A549 (cell line): ENCODE measurements at regions not wholly inside any gene's neighbourhood (a gene's known extent, or its start where the extent isn't known, plus 50 kb on each side); places are given as distances from the start of the nearest gene placed in this dataset.

Source experiments
- ATAC-seq, 2 experiments: fragments of 200-7000 bp in 1 of 2; fragments of >200 bp in 1 of 2; cut with Nextera tagmentation in 1 of 2; cut with Tn5 transposase in 1 of 2; 3 replicates each; pipeline versions ENCODE4 v1.8.0 to v1.9.1; 2018 to 2020; ENCODE audit warnings: mild to moderate bottlenecking in 1 of 2, moderate library complexity in 1 of 2
- CTCF ChIA-PET: fragments of 300-600 bp; sonication (Branson Sonifier 250); formaldehyde crosslinking; extraction: SDS; loops from one replicate; lab custom pipeline; 2021; ENCODE audit warnings: antibody characterized with exemption, inconsistent platforms; lab: Yijun Ruan, JAX
- POLR2A ChIA-PET: fragments of 350-600 bp; formaldehyde crosslinking; extraction: SDS; loops from one replicate; lab custom pipeline; 2021; ENCODE audit warnings: antibody characterized with exemption, inconsistent platforms; lab: Yijun Ruan, JAX
- DNase-seq, 2 experiments: peaks; one replicate each; pipeline versions ENCODE4 v3.0.0 to v3.0.0-alpha.2; 2011 to 2016; ENCODE audit warnings: low read depth in 1 of 2, low spot score in 1 of 2
- FAIRE-seq: peaks from 2 replicates; lab custom pipeline; 2011; peaks lifted over from hg19 to GRCh38; lab: Jason Lieb, UNC
- H3K27ac ChIP-seq, 2 experiments: fragments of >200 bp; sonication (Bioruptor Twin); formaldehyde crosslinking; 3 replicates each; pipeline ENCODE4 v1.5.1; 2016 to 2017
- H3K4me1 ChIP-seq: fragments of >200 bp; sonication (Bioruptor Twin); formaldehyde crosslinking; 3 replicates; pipeline ENCODE4 v1.6.1; 2016
- H3K4me2 ChIP-seq: fragments of >200 bp; sonication (Bioruptor Twin); formaldehyde crosslinking; 3 replicates; pipeline ENCODE4 v1.6.1; 2016
- H3K4me3 ChIP-seq: fragments of >200 bp; sonication (Bioruptor Twin); formaldehyde crosslinking; 3 replicates; pipeline ENCODE4 v1.5.1; 2016
- H3K9me3 ChIP-seq: fragments of >200 bp; sonication (Bioruptor Twin); formaldehyde crosslinking; 3 replicates; pipeline ENCODE4 v1.6.1; 2016
- CBX8 ChIP-seq: fragments of 200-600 bp; sonication (generic); IDR thresholded peaks from 2 replicates; pipeline ENCODE4 v1.6.1; 2016
- CEBPB ChIP-seq, 2 experiments: fragments of >200 bp in 1 of 2; sonication (Bioruptor Twin) in 1 of 2; formaldehyde crosslinking in 1 of 2; IDR thresholded peaks; 2 replicates each; pipeline ENCODE4 v1.6.1; 2012 to 2016
- EHF ChIP-seq: fragments of 250-450 bp; sonication (Bioruptor Pico); IDR thresholded peaks from 2 replicates; pipeline ENCODE4 v1.5.0; 2020; ENCODE audit warnings: mild to moderate bottlenecking
- ELK1 ChIP-seq: fragments of 150-350 bp; IDR thresholded peaks from 2 replicates; pipeline ENCODE4 v1.6.1; 2014; ENCODE audit warnings: low read depth, mild to moderate bottlenecking, low read length
- GATA3 ChIP-seq: IDR thresholded peaks from 2 replicates; pipeline ENCODE4 v1.6.1; 2012; ENCODE audit warnings: borderline replicate concordance
- HDAC2 ChIP-seq: fragments of 200-600 bp; sonication (generic); IDR thresholded peaks from 2 replicates; pipeline ENCODE4 v1.6.1; 2016
- HES2 ChIP-seq: fragments of >200 bp; sonication (Bioruptor Twin); formaldehyde crosslinking; IDR thresholded peaks from 2 replicates; pipeline ENCODE4 v1.6.1; 2016
- HMGXB4 ChIP-seq: fragments of 250-450 bp; sonication (Bioruptor Pico); IDR thresholded peaks from 2 replicates; pipeline ENCODE4 v1.5.0; 2021; ENCODE audit warnings: mild to moderate bottlenecking, moderate library complexity, borderline replicate concordance
- HOXB13 ChIP-seq: fragments of 250-450 bp; sonication (Bioruptor Pico); IDR thresholded peaks from 2 replicates; pipeline ENCODE4 v1.5.0; 2020; ENCODE audit warnings: low read depth, mild to moderate bottlenecking, moderate library complexity
- JUNB ChIP-seq: fragments of >200 bp; sonication (Bioruptor Twin); formaldehyde crosslinking; IDR thresholded peaks from 2 replicates; pipeline ENCODE4 v1.6.1; 2016
- KDM1A ChIP-seq: fragments of 200-600 bp; sonication (generic); IDR thresholded peaks from 2 replicates; pipeline ENCODE4 v1.6.1; 2016; ENCODE audit warnings: low read depth, mild to moderate bottlenecking
- MAZ ChIP-seq: fragments of 150-350 bp; IDR thresholded peaks from 2 replicates; pipeline ENCODE4 v1.6.1; 2014; ENCODE audit warnings: antibody characterized with exemption, low read depth, low read length, borderline replicate concordance
- NFE2L2 ChIP-seq: fragments of 150-350 bp; conservative IDR thresholded peaks from 2 replicates; pipeline ENCODE4 v1.6.1; 2014; ENCODE audit warnings: low read length
- NPAS2 ChIP-seq: fragments of 250-450 bp; sonication (Bioruptor Pico); IDR thresholded peaks from 2 replicates; pipeline ENCODE4 v1.8.0; 2022; ENCODE audit warnings: mild to moderate bottlenecking, moderate library complexity, borderline replicate concordance
- RAD21 ChIP-seq, 2 experiments: fragments of >200 bp in 1 of 2; sonication (Bioruptor Twin) in 1 of 2; formaldehyde crosslinking in 1 of 2; IDR thresholded peaks in 1 of 2; conservative IDR thresholded peaks in 1 of 2; 2 replicates in 1 of 2; 3 replicates in 1 of 2; pipeline ENCODE4 v1.6.1; 2012 to 2018; ENCODE audit warnings: inconsistent platforms in 1 of 2
- RARB ChIP-seq: fragments of 250-450 bp; sonication (Bioruptor Pico); IDR thresholded peaks from 2 replicates; pipeline ENCODE4 v1.8.0; 2021; ENCODE audit warnings: mild to moderate bottlenecking, moderate library complexity
- RFX5 ChIP-seq: fragments of 450-650 bp; IDR thresholded peaks from 2 replicates; pipeline ENCODE4 v1.7.1; 2014; ENCODE audit warnings: antibody characterized with exemption, mild to moderate bottlenecking, moderate library complexity
- RNF2 ChIP-seq: fragments of 200-600 bp; sonication (generic); IDR thresholded peaks from 2 replicates; pipeline ENCODE4 v1.6.1; 2016; ENCODE audit warnings: low read depth, mild to moderate bottlenecking, antibody characterized with exemption, moderate library complexity, borderline replicate concordance
- TP53 ChIP-seq: fragments of 250-450 bp; sonication (Bioruptor Pico); IDR thresholded peaks from 2 replicates; pipeline ENCODE4 v1.5.0; 2021; ENCODE audit warnings: mild to moderate bottlenecking, moderate library complexity
- USF2 ChIP-seq: fragments of 450-650 bp; IDR thresholded peaks from 2 replicates; pipeline ENCODE4 v1.6.1; 2014; ENCODE audit warnings: antibody characterized with exemption
- ZSCAN20 ChIP-seq: fragments of 250-450 bp; sonication (Bioruptor Pico); IDR thresholded peaks from 2 replicates; pipeline ENCODE4 v1.8.0; 2022; ENCODE audit warnings: mild to moderate bottlenecking, moderate library complexity
- WGBS: methylation state at CpG from one replicate; pipeline ENCODE4 v1.1.6; 2017; ENCODE audit errors: missing lambda C conversion rate; 5-methylcytosine and 5-hydroxymethylcytosine counted together

- FAIRE-seq, result no peak
- no peak for ATAC-seq
- Histone ChIP-seq H3K4me3 (no peak overlapping the region), H3K9me3 (no peaks in the 10 kb centered on the region), H3K27ac (no peak overlapping the region), H3K4me2 (no peak overlapping the region), H3K4me1 (no peaks in the 10 kb centered on the region)
- CTCF ChIA-PET, result no interaction called here
- no peak for TF ChIP-seq TP53
- TF ChIP-seq ZSCAN20 (CRISPR knock-in tag), result no peak
- TF ChIP-seq USF2, result no peak
- TF ChIP-seq ELK1, result no peak
- no peak for TF ChIP-seq HDAC2
- TF ChIP-seq NFE2L2, result no peak
- TF ChIP-seq GATA3, result no peak
- TF ChIP-seq RARB (CRISPR knock-in tag), result no peak
- POLR2A ChIA-PET, result no interaction called here
- no peak for DNase-seq
Measured at GRCh38 chr1:213391445-213391844, 340.4 kb downstream of the RPS6KC1 start.

GRCh38 chr1:213393860-213394259 is 342.8 kb downstream of the RPS6KC1 start:
- DNase-seq, result no peak
- POLR2A ChIA-PET, result no interaction called here
- Histone ChIP-seq H3K9me3 (no peaks in the 10 kb centered on the region), H3K27ac (no peak overlapping the region), H3K4me1 (no peaks in the 10 kb centered on the region), H3K4me2 (no peak overlapping the region), H3K4me3 (no peak overlapping the region)
- FAIRE-seq, result no peak
- CTCF ChIA-PET, result no interaction called here
- 19% methylated on average over 7 of the region's 7 CpGs for WGBS
- no peak for ATAC-seq
- TF ChIP-seq HMGXB4 (CRISPR knock-in tag) (no peak), JUNB (no peak), NPAS2 (no peak), RAD21 (conservative IDR thresholded peaks at IDR 0.05 in 1 of 2, IDR thresholded peaks at IDR 0.05 in 1 of 2) (no peak), HES2 (no peak), KDM1A (no peak)

- H3K27ac ChIP-seq, result no peak overlapping the region
- TF ChIP-seq HOXB13 (CRISPR knock-in tag) (no peak), RNF2 (no peak), MAZ (no peak), CBX8 (no peak), RFX5 (no peak), CEBPB (IDR thresholded peaks at IDR 0.05) (no peak), EHF (CRISPR knock-in tag) (no peak), NPAS2 (no peak)
- TF ChIP-seq, all 56 proteins: peak for 0
- CTCF ChIA-PET, result no interaction called here
- H3K9me3 ChIP-seq, result no peaks in the 10 kb centered on the region
- POLR2A ChIA-PET, result no interaction called here
- H3K4me3 ChIP-seq, result no peak overlapping the region
- FAIRE-seq (no peak), DNase-seq (no peak), ATAC-seq (no peak)
- no peak overlapping the region for H3K4me2 ChIP-seq
- 8% methylated on average over 5 of the region's 5 CpGs for WGBS
- no peaks in the 10 kb centered on the region for H3K4me1 ChIP-seq
Measured at GRCh38 chr1:213394837-213395236, 343.8 kb downstream of the RPS6KC1 start.
